ENCODE measurements at regions not wholly inside any gene's neighbourhood (a gene's known extent, or its start where the extent isn't known, plus 50 kb on each side); places are given as distances from the start of the nearest gene placed in this dataset.
"Not testable (repeated sequence)": the region's sequence is repeated elsewhere in the genome, so short reads cannot be mapped to it uniquely, and the experiment has no call there.

- no peak for DNase-seq
Observed at GRCh38 chr5:135154961-135155360, 120.9 kb upstream of the PITX1 start.

- DNase-seq, result no peak
Observed at GRCh38 chr5:135154197-135154596, 120.2 kb upstream of the PITX1 start.

GRCh38 chr5:135153661-135154060, 119.6 kb upstream of the PITX1 start:
- DNase-seq, result no peak

- no peak for DNase-seq
Observed at GRCh38 chr5:135153259-135153658, 119.2 kb upstream of the PITX1 start.

GRCh38 chr5:135151660-135152059, 117.6 kb upstream of the PITX1 start:
- not testable (repeated sequence) for DNase-seq

GRCh38 chr5:135151256-135151655, 117.2 kb upstream of the PITX1 start:
- DNase-seq, result no peak

GRCh38 chr5:135150767-135151166, 116.7 kb upstream of the PITX1 start:
- no peak for DNase-seq

GRCh38 chr5:135149956-135150723, 116.1 kb upstream of the PITX1 start:
- no peak for DNase-seq

- DNase-seq, result no peak
Observed at GRCh38 chr5:135149229-135149955, 115.4 kb upstream of the PITX1 start.

GRCh38 chr5:135147294-135148090, 113.5 kb upstream of the PITX1 start:
- no peak for DNase-seq

GRCh38 chr5:135145985-135146384, 112.0 kb upstream of the PITX1 start:
- no peak for DNase-seq

- not testable (repeated sequence) for DNase-seq
Observed at GRCh38 chr5:135143682-135144081, 109.7 kb upstream of the PITX1 start.

- DNase-seq, result no peak
Observed at GRCh38 chr5:135141303-135142268, 107.6 kb upstream of the PITX1 start.

GRCh38 chr5:135140446-135141204, 106.6 kb upstream of the PITX1 start:
- no peak for DNase-seq

GRCh38 chr5:135139381-135140134, 105.5 kb upstream of the PITX1 start:
- peak in 1 of 2 experiments; percentile 38 for DNase-seq

- DNase-seq, result no peak
Observed at GRCh38 chr5:135138116-135138850, 104.3 kb upstream of the PITX1 start.

- no peak for DNase-seq
Observed at GRCh38 chr5:135137146-135137915, 103.3 kb upstream of the PITX1 start.

GRCh38 chr5:135136546-135136945, 102.5 kb upstream of the PITX1 start:
- DNase-seq, result no peak
